ENCODE measurements at regions not wholly inside any gene's neighbourhood (a gene's known extent, or its start where the extent isn't known, plus 50 kb on each side); places are given as distances from the start of the nearest gene placed in this dataset.

DNA sequence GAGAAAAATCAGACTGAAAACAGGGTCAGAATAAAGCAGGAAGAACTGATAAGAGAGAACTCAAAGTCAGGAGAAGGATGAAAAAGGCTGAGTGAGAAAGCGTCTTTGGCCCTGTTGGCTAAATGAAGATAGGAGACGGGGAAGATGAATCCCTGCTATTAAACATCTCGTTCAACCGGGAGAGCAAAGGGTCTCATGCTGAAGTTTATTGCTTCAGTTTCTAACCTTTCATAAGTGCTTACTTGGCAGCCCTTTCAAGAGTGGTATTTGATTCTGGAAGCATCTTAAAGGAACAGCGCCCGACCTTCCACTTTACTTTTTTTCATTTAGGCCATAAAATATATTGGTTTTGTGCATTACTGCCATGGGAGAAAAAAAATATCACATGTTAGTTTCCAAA, 288.3 kb upstream of the RBFOX1 start:
- TF ChIP-seq, protein P1, sequence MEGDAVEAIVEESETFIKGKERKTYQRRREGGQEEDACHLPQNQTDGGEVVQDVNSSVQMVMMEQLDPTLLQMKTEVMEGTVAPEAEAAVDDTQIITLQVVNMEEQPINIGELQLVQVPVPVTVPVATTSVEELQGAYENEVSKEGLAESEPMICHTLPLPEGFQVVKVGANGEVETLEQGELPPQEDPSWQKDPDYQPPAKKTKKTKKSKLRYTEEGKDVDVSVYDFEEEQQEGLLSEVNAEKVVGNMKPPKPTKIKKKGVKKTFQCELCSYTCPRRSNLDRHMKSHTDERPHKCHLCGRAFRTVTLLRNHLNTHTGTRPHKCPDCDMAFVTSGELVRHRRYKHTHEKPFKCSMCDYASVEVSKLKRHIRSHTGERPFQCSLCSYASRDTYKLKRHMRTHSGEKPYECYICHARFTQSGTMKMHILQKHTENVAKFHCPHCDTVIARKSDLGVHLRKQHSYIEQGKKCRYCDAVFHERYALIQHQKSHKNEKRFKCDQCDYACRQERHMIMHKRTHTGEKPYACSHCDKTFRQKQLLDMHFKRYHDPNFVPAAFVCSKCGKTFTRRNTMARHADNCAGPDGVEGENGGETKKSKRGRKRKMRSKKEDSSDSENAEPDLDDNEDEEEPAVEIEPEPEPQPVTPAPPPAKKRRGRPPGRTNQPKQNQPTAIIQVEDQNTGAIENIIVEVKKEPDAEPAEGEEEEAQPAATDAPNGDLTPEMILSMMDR (IDR thresholded peaks at IDR 0.05) = no peak
- TF ChIP-seq POLR2AphosphoS5 (IDR thresholded peaks at IDR 0.05) = no peak
